ENCODE measurements at regions not wholly inside any gene's neighbourhood (a gene's known extent, or its start where the extent isn't known, plus 50 kb on each side); places are given as distances from the start of the nearest gene placed in this dataset.

- Histone ChIP-seq H3K36me3 (ENCODE audit: control insufficient read depth, insufficient read depth, low read length) (no peaks in the 10 kb centered on the region), H3K9me3 (replicated peaks; ENCODE audit: control insufficient read depth, low read depth, low read length) (no peaks in the 10 kb centered on the region), H3K27ac (ENCODE audit: low read length) (no peak overlapping the region), H3K27me3 (ENCODE audit: control insufficient read depth, insufficient read depth, low read length) (peaks cover 4% of the 10 kb centered on the region), H3K4me3 (ENCODE audit: low read length) (no peak overlapping the region), H3K4me1 (ENCODE audit: control insufficient read depth, insufficient read depth, low read length) (peaks cover 3% of the 10 kb centered on the region)
- DNase-seq = no peak
- WGBS (ENCODE audit: insufficient coverage) = 33% methylated on average over 11 of the region's 11 CpGs
Measured at GRCh38 chr6:33869826-33870423, 66.1 kb upstream of the MLN start.

GRCh38 chr6:33869121-33869520 is 65.3 kb upstream of the MLN start:
- H3K4me3 ChIP-seq (ENCODE audit: low read length) = no peak overlapping the region
- H3K36me3 ChIP-seq (ENCODE audit: control insufficient read depth, insufficient read depth, low read length) = no peaks in the 10 kb centered on the region
- H3K27me3 ChIP-seq (ENCODE audit: control insufficient read depth, insufficient read depth, low read length) = peaks cover 6% of the 10 kb centered on the region
- H3K4me1 ChIP-seq (ENCODE audit: control insufficient read depth, insufficient read depth, low read length) = no peaks in the 10 kb centered on the region
- no peak for DNase-seq
- no peaks in the 10 kb centered on the region for H3K9me3 ChIP-seq (replicated peaks; ENCODE audit: control insufficient read depth, low read depth, low read length)
- WGBS (ENCODE audit: insufficient coverage) = 81% methylated on average over 5 of the region's 5 CpGs
- no peak overlapping the region for H3K27ac ChIP-seq (ENCODE audit: low read length)

- 48% methylated on average over 2 of the region's 3 CpGs for WGBS (ENCODE audit: insufficient coverage)
- no peak overlapping the region for H3K27ac ChIP-seq (ENCODE audit: low read length)
Measured at GRCh38 chr6:33868141-33868540, 64.3 kb upstream of the MLN start.

GRCh38 chr6:33865478-33866077 is 61.8 kb upstream of the MLN start:
- Histone ChIP-seq H3K4me1 (ENCODE audit: control insufficient read depth, insufficient read depth, low read length) (peaks cover 13% of the 10 kb centered on the region), H3K36me3 (ENCODE audit: control insufficient read depth, insufficient read depth, low read length) (no peaks in the 10 kb centered on the region), H3K4me3 (ENCODE audit: low read length) (no peak overlapping the region), H3K27ac (ENCODE audit: low read length) (no peak overlapping the region), H3K9me3 (replicated peaks; ENCODE audit: control insufficient read depth, low read depth, low read length) (no peaks in the 10 kb centered on the region), H3K27me3 (ENCODE audit: control insufficient read depth, insufficient read depth, low read length) (peaks cover 9% of the 10 kb centered on the region)
- no peak for DNase-seq
- 93% methylated on average over 3 of the region's 4 CpGs for WGBS (ENCODE audit: insufficient coverage)

More at GRCh38 chr6:33868141-33868540, 64.3 kb upstream of the MLN start:
- peaks cover 6% of the 10 kb centered on the region for H3K27me3 ChIP-seq (ENCODE audit: control insufficient read depth, insufficient read depth, low read length)
- peak; percentile 69 for DNase-seq
- no peaks in the 10 kb centered on the region for H3K36me3 ChIP-seq (ENCODE audit: control insufficient read depth, insufficient read depth, low read length)
- no peaks in the 10 kb centered on the region for H3K4me1 ChIP-seq (ENCODE audit: control insufficient read depth, insufficient read depth, low read length)
- H3K9me3 ChIP-seq (replicated peaks; ENCODE audit: control insufficient read depth, low read depth, low read length) = no peaks in the 10 kb centered on the region
- H3K4me3 ChIP-seq (ENCODE audit: low read length) = no peak overlapping the region

- Histone ChIP-seq H3K27me3 (ENCODE audit: control insufficient read depth, insufficient read depth, low read length) (peaks cover 8% of the 10 kb centered on the region), H3K4me1 (ENCODE audit: control insufficient read depth, insufficient read depth, low read length) (peaks cover 30% of the 10 kb centered on the region), H3K4me3 (ENCODE audit: low read length) (no peak overlapping the region), H3K27ac (ENCODE audit: low read length) (no peak overlapping the region), H3K36me3 (ENCODE audit: control insufficient read depth, insufficient read depth, low read length) (no peaks in the 10 kb centered on the region), H3K9me3 (replicated peaks; ENCODE audit: control insufficient read depth, low read depth, low read length) (no peaks in the 10 kb centered on the region)
- 53% methylated on average over 4 of the region's 6 CpGs for WGBS (ENCODE audit: insufficient coverage)
- no peak for DNase-seq
Measured at GRCh38 chr6:33863723-33864440, 60.1 kb upstream of the MLN start.

GRCh38 chr6:33863084-33863483 is 59.3 kb upstream of the MLN start:
- H3K4me3 ChIP-seq (ENCODE audit: low read length) = no peak overlapping the region
- peaks cover 35% of the 10 kb centered on the region for H3K4me1 ChIP-seq (ENCODE audit: control insufficient read depth, insufficient read depth, low read length)
- H3K27me3 ChIP-seq (ENCODE audit: control insufficient read depth, insufficient read depth, low read length) = peaks cover 8% of the 10 kb centered on the region
- no peak for DNase-seq
- no peak overlapping the region for H3K27ac ChIP-seq (ENCODE audit: low read length)
- 86% methylated on average over 5 of the region's 6 CpGs for WGBS (ENCODE audit: insufficient coverage)
- no peaks in the 10 kb centered on the region for H3K36me3 ChIP-seq (ENCODE audit: control insufficient read depth, insufficient read depth, low read length)
- no peaks in the 10 kb centered on the region for H3K9me3 ChIP-seq (replicated peaks; ENCODE audit: control insufficient read depth, low read depth, low read length)

- H3K4me3 ChIP-seq (ENCODE audit: low read length) = no peak overlapping the region
- no peak overlapping the region for H3K27ac ChIP-seq (ENCODE audit: low read length)
- H3K9me3 ChIP-seq (replicated peaks; ENCODE audit: control insufficient read depth, low read depth, low read length) = no peaks in the 10 kb centered on the region
- no peaks in the 10 kb centered on the region for H3K36me3 ChIP-seq (ENCODE audit: control insufficient read depth, insufficient read depth, low read length)
- peaks cover 40% of the 10 kb centered on the region for H3K4me1 ChIP-seq (ENCODE audit: control insufficient read depth, insufficient read depth, low read length)
- no peak for DNase-seq
- peaks cover 8% of the 10 kb centered on the region for H3K27me3 ChIP-seq (ENCODE audit: control insufficient read depth, insufficient read depth, low read length)
- WGBS (ENCODE audit: insufficient coverage) = 94% methylated on average over 2 of the region's 4 CpGs
Measured at GRCh38 chr6:33862536-33862935, 58.7 kb upstream of the MLN start.

GRCh38 chr6:33861722-33862121 is 57.9 kb upstream of the MLN start:
- H3K36me3 ChIP-seq (ENCODE audit: control insufficient read depth, insufficient read depth, low read length) = no peaks in the 10 kb centered on the region
- no peak overlapping the region for H3K4me3 ChIP-seq (ENCODE audit: low read length)
- WGBS (ENCODE audit: insufficient coverage) = 38% methylated on average over 1 of the region's 2 CpGs
- no peaks in the 10 kb centered on the region for H3K9me3 ChIP-seq (replicated peaks; ENCODE audit: control insufficient read depth, low read depth, low read length)
- no peak overlapping the region for H3K27ac ChIP-seq (ENCODE audit: low read length)
- H3K4me1 ChIP-seq (ENCODE audit: control insufficient read depth, insufficient read depth, low read length) = peaks cover 48% of the 10 kb centered on the region
- no peak for DNase-seq
- peaks cover 10% of the 10 kb centered on the region for H3K27me3 ChIP-seq (ENCODE audit: control insufficient read depth, insufficient read depth, low read length)

GRCh38 chr6:33860706-33861474 is 57.1 kb upstream of the MLN start:
- Histone ChIP-seq H3K9me3 (replicated peaks; ENCODE audit: control insufficient read depth, low read depth, low read length) (no peaks in the 10 kb centered on the region), H3K27ac (ENCODE audit: low read length) (no peak overlapping the region), H3K36me3 (ENCODE audit: control insufficient read depth, insufficient read depth, low read length) (no peaks in the 10 kb centered on the region), H3K4me3 (ENCODE audit: low read length) (no peak overlapping the region), H3K27me3 (ENCODE audit: control insufficient read depth, insufficient read depth, low read length) (peaks cover 13% of the 10 kb centered on the region), H3K4me1 (ENCODE audit: control insufficient read depth, insufficient read depth, low read length) (peaks cover 48% of the 10 kb centered on the region)
- peak; percentile 44 for DNase-seq
- 15% methylated on average over 4 of the region's 7 CpGs for WGBS (ENCODE audit: insufficient coverage)

GRCh38 chr6:33860006-33860405 is 56.2 kb upstream of the MLN start:
- Histone ChIP-seq H3K4me3 (ENCODE audit: low read length) (no peak overlapping the region), H3K27me3 (ENCODE audit: control insufficient read depth, insufficient read depth, low read length) (peaks cover 20% of the 10 kb centered on the region), H3K27ac (ENCODE audit: low read length) (no peak overlapping the region), H3K4me1 (ENCODE audit: control insufficient read depth, insufficient read depth, low read length) (peaks cover 51% of the 10 kb centered on the region), H3K36me3 (ENCODE audit: control insufficient read depth, insufficient read depth, low read length) (no peaks in the 10 kb centered on the region), H3K9me3 (replicated peaks; ENCODE audit: control insufficient read depth, low read depth, low read length) (no peaks in the 10 kb centered on the region)
- no peak for DNase-seq
- WGBS (ENCODE audit: insufficient coverage) = no CpG with 5 or more reads among the region's 6 CpGs
